D721Med (cell line): ENCODE measurements at regions not wholly inside any gene's neighbourhood (a gene's known extent, or its start where the extent isn't known, plus 50 kb on each side); places are given as distances from the start of the nearest gene placed in this dataset.

Experiments used
- DNase-seq: peaks from one replicate; pipeline ENCODE4 v3.0.0; 2011; ENCODE audit warnings: low spot score; ENCODE audit not compliant: insufficient read length
- FAIRE-seq: peaks from 2 replicates; lab custom pipeline; 2011; peaks lifted over from hg19 to GRCh38; lab: Jason Lieb, UNC
- TF ChIP-seq, protein P1 (sequence below): IDR thresholded peaks from 2 replicates; pipeline ENCODE4 v1.5.1; 2012; ENCODE audit warnings: mild to moderate bottlenecking, control low read depth; ENCODE audit not compliant: insufficient read depth; ENCODE audit errors: missing control alignments

DNA sequence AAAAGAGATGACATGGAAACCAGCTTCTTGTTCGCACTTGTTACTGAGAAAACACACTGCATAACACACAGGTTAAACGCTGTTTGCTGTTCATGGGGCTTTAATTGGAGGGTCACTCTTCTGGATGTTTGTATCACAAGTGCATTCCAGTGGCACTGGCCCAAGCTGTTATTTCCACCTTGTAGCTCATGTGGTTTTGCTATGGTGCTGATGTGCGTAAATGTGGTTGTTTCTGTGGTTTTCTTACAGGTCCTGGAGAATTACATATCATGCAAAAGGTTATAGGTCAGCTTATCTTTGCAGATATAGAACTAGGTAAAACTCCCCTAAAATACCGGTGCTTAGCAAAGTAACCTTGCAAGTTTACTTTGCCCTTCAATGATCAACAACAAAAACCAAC lies 89.3 kb upstream of the AHI1 start:
- FAIRE-seq: no peak
- no peak for DNase-seq
- TF ChIP-seq, protein P1, sequence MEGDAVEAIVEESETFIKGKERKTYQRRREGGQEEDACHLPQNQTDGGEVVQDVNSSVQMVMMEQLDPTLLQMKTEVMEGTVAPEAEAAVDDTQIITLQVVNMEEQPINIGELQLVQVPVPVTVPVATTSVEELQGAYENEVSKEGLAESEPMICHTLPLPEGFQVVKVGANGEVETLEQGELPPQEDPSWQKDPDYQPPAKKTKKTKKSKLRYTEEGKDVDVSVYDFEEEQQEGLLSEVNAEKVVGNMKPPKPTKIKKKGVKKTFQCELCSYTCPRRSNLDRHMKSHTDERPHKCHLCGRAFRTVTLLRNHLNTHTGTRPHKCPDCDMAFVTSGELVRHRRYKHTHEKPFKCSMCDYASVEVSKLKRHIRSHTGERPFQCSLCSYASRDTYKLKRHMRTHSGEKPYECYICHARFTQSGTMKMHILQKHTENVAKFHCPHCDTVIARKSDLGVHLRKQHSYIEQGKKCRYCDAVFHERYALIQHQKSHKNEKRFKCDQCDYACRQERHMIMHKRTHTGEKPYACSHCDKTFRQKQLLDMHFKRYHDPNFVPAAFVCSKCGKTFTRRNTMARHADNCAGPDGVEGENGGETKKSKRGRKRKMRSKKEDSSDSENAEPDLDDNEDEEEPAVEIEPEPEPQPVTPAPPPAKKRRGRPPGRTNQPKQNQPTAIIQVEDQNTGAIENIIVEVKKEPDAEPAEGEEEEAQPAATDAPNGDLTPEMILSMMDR: no peak

DNA sequence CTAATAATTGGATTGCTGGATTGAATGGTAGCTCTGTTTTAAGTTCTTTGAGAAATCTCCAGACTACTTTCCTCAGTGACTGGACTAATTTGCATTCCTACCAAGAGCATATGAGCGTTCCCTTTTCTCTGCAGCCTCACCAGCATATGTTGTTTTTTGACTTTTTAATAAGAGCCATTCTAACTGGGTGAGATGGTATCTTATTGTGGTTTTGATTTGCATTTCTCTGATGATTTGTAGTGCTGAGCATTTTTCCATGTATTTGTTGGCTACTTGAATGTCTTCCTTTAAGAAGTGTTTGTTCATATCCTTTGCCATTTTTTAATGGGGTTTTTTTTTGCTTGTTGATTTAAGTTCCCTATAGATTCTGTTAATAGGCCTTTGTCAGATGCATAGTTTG lies 94.7 kb upstream of the AHI1 start:
- TF ChIP-seq, protein P1: no peak
- DNase-seq (no peak), FAIRE-seq (no peak)

- TF ChIP-seq, protein P1: no peak
- FAIRE-seq: no peak
- no peak for DNase-seq
Measured at GRCh38 chr6:135594000-135594399, 96.5 kb upstream of the AHI1 start.

- no peak for DNase-seq
- no peak for FAIRE-seq
- TF ChIP-seq, protein P1: no peak
Measured at GRCh38 chr6:135600086-135600702, 102.7 kb upstream of the AHI1 start.

DNA sequence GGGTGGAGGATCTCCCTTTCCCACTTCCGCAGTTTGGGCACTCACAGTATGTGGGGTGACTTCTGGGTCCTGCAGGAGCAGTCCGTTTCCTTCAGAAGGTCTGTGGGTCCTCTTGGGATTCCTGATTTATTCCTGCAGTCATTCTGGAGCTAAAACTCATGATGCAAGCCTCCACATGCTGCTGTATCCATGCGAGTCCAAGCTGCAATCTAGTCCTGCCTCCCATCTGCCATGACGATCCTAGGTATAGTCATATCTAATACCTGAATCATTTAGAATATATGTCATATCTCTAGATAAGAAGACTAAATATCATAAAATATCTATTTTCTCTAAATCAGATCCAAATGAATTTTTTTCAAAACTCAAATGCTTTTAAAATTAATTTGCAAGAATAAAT lies 103.4 kb upstream of the AHI1 start:
- TF ChIP-seq, protein P1: no peak
- FAIRE-seq (no peak), DNase-seq (no peak)

- TF ChIP-seq, protein P1: no peak
- DNase-seq (no peak), FAIRE-seq (no peak)
Measured at GRCh38 chr6:135601857-135602256, 104.3 kb upstream of the AHI1 start.

GRCh38 chr6:135603249-135603648 lies 105.7 kb upstream of the AHI1 start:
- no peak for FAIRE-seq
- DNase-seq: no peak
- TF ChIP-seq, protein P1: no peak
